HG03196 (cell line): ENCODE measurements at regions not wholly inside any gene's neighbourhood (a gene's known extent, or its start where the extent isn't known, plus 50 kb on each side); places are given as distances from the start of the nearest gene placed in this dataset.
"Not testable (repeated sequence)": the region's sequence is repeated elsewhere in the genome, so short reads cannot be mapped to it uniquely, and the experiment has no call there.

Experiments
- ATAC-seq: cut with Tn5 transposase; IDR thresholded peaks from one replicate; pipeline ENCODE4 v1.9.1; 2021; ENCODE audit not compliant: unreplicated experiment

GRCh38 chr15:92751528-92751927 lies 96.0 kb upstream of the FAM174B start:
- no peak for ATAC-seq

GRCh38 chr15:92753591-92753990 lies 98.0 kb upstream of the FAM174B start:
- no peak for ATAC-seq

- ATAC-seq, result no peak
These were observed 107.9 kb upstream of the FAM174B start for GRCh38 chr15:92763459-92763858.

- ATAC-seq, result not testable (repeated sequence)
These were observed 112.6 kb upstream of the FAM174B start for GRCh38 chr15:92768131-92768530.

- no peak for ATAC-seq
These were observed 115.1 kb upstream of the FAM174B start for GRCh38 chr15:92770641-92771040.

- ATAC-seq, result no peak
These were observed 116.5 kb upstream of the FAM174B start for GRCh38 chr15:92772061-92772460.

- no peak for ATAC-seq
These were observed 117.2 kb upstream of the FAM174B start for GRCh38 chr15:92772626-92773244.

- ATAC-seq, result no peak
These were observed 117.8 kb upstream of the FAM174B start for GRCh38 chr15:92773340-92773739.

GRCh38 chr15:92779874-92780273 lies 120.2 kb upstream of the CHD2 start:
- ATAC-seq, result no peak

- no peak for ATAC-seq
These were observed 119.3 kb upstream of the CHD2 start for GRCh38 chr15:92780843-92781242.

- ATAC-seq, result no peak
These were observed 118.1 kb upstream of the CHD2 start for GRCh38 chr15:92781925-92782453.

GRCh38 chr15:92787116-92787515 lies 113.0 kb upstream of the CHD2 start:
- ATAC-seq, result no peak

- no peak for ATAC-seq
These were observed 111.9 kb upstream of the CHD2 start for GRCh38 chr15:92788196-92788595.

GRCh38 chr15:92788793-92789192 lies 111.3 kb upstream of the CHD2 start:
- ATAC-seq, result not testable (repeated sequence)

GRCh38 chr15:92796161-92796611 lies 103.9 kb upstream of the CHD2 start:
- ATAC-seq, result no peak

- peak; percentile 83 for ATAC-seq
These were observed 102.7 kb upstream of the CHD2 start for GRCh38 chr15:92797168-92798052.

- no peak for ATAC-seq
These were observed 100.1 kb upstream of the CHD2 start for GRCh38 chr15:92800013-92800412.

- not testable (repeated sequence) for ATAC-seq
These were observed 99.6 kb upstream of the CHD2 start for GRCh38 chr15:92800416-92801055.

GRCh38 chr15:92801056-92801773 lies 98.9 kb upstream of the CHD2 start:
- ATAC-seq, result not testable (repeated sequence)

- ATAC-seq, result no peak
These were observed 98.2 kb upstream of the CHD2 start for GRCh38 chr15:92801774-92802464.
